DMS153 treated with DMSO at 0.1 percent for 48 hours (cell line): ENCODE measurements at regions not wholly inside any gene's neighbourhood (a gene's known extent, or its start where the extent isn't known, plus 50 kb on each side); places are given as distances from the start of the nearest gene placed in this dataset.

Source experiments
- DNase-seq: peaks from one replicate; lab custom pipeline; 2025; ENCODE audit not compliant: unreplicated experiment; lab: John Stamatoyannopoulos, UW

DNA sequence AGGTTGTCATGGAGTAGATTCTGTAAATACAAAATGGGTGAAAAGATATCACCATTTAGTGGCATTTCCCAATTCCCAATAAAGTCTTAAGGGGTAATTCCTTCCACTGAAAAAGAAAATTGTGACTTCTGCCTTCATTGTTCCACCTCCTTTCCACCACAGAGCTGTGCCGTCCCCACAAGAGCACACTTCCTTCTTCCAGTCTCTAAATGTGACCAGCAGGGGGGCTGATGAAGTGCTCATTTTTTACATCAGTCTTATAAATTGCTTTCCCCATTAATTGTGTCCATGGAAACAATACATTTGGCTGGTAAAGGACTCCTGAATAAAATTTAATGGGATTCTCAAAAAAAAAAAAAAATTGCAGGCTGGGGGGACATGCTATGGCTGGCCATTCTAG lies 260.8 kb upstream of the PSMD7 start:
- DNase-seq: no peak

- peak; percentile 57 for DNase-seq
Observed at GRCh38 chr16:74034862-74035261, 261.8 kb upstream of the PSMD7 start.

DNA sequence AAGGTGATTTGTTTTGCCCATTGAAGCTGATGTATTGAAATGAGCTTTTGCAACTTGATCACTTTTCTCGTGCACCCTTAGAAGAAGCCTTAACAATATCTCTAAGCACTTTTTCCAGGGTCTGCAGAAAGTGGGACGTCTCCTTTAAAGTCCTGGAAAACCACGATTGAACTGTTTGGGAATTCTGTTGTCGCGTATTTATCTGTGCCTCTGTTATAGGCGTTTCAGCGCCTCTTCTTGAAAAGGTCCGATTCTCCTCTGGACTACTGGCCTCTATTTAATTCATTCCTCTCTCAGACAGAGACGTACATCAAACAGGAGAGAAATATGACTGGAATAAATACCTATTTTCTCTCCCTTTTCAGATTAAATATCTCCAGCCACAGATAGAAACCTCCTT lies 262.4 kb upstream of the PSMD7 start:
- no peak for DNase-seq

DNA sequence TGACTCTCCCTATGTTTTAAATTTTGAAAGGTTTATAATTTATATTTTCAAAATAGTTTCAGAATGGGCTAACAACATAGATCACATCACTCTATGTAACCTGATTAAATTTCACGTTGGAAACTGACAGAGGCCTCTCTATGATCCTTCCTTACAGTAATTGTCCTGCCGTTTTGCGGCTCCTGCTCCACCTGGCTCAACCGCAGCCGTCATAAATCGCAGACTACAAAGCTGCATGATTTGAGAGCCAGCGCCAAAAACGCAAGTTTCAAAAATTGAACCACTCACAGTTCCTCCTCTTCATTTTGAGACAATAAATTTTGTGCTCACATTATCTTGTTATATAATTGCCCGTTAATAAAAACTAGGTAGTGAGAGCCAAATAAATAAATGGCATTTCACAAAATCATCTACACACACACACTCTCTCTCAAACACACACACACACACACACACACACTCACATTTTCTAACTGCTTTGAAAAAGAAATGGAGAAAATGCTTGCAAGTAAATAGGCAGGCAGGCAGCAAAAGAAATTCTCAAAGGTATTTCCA lies 263.1 kb upstream of the PSMD7 start:
- peak; percentile 41 for DNase-seq

DNA sequence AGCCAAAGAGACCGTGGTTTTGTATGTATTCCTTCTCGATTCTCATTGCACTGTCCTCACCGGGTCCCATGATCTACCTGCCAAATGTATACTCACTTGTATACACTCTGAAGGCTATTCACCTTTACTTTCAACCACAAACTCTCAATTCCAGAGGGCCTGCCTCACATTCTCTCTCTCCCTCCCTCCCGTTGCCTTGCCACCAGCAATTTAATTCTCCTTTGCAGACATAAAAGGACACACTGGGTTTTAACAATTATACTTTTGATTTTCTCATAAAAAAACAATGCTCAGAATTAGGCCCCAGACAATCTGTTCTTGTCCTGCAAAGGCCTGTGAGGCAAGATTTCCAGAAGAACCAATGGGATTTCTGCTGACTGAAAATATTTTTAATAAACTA lies 265.1 kb upstream of the PSMD7 start:
- no peak for DNase-seq

DNA sequence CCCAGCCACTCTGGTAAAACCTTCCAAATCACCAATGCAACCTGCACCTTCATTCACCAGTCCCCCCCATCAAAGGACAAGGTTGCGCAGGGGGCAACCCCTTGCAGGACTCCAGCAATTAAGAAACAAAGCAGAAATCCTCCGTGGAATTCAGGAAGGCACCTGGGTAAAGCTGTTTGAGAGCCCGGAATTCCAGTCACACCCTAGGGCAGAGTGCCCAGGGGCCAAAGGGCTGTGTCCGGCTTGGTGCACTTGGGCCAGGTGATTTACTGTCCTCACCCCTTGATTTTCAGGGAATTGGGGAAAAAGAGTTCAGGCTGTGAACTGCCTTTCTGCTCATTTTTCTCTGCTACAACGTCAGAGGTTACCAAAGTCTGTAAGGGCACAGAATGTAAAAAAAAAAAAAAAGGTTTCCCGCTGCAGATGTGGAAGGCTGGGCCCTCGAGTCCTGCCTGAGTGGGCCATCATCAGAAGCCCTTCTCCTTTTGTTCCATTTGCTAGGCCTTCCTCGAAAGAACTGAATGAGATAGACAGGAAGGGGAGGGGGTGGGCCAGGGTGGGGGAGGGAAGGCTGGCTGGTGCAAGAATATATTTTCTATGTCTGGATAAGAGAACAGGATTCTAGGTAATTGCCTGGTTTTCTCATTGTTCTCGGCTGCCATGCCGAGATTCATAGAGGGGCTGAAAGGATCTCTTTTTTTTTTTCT lies 266.5 kb upstream of the PSMD7 start:
- DNase-seq: no peak

- DNase-seq: no peak
Observed at GRCh38 chr16:74029115-74029792, 267.4 kb upstream of the PSMD7 start.

- DNase-seq: no peak
Observed at GRCh38 chr16:74026373-74027281, 270.0 kb upstream of the PSMD7 start.

GRCh38 chr16:74024953-74025352 lies 271.7 kb upstream of the PSMD7 start:
- no peak for DNase-seq

DNA sequence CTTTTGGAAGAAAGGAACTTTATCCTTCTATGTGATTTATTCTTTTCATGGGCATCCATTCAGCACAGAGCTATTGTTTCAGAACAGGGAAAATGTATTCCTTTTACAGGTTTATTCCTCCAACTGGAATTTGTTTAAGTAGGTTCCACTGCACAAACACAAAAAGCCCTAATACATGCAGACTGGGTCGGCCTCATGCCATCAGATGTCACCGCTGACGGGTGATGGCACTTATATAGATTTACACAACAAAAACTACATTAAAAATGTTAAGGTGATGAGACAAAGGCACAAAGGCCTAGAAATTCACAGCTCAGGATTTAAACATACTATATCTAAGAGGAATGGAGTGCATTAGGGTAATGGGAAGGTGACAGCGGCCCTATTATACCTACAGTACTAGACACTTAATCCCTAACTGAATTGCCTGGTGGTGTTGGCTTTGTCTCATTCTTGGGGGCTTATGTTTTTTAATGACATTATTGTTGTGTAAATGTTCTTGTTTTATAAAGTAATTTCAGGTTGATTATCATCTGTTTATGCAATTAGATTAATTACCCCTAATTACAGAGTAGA lies 276.4 kb upstream of the PSMD7 start:
- no peak for DNase-seq

GRCh38 chr16:74019612-74020011 lies 277.0 kb upstream of the PSMD7 start:
- DNase-seq: peak; percentile 34

DNA sequence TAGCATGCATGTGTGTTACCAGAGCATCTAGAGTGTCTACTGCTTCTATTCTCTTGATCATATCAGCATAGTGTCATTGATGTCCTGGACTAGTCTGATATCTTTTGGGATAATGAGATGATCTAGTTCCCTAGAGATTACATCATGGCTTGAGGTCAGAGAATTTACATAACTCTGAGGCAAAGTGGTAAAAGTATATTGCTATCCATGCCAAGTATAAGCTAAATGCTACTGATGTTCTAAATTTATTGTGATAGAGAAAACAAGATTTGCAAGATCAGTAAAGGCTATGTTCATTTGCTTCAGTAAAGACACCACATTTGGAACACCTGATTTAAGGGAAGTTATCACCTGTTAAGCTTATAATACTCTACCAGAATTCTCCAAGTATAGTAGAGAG lies 280.7 kb upstream of the PSMD7 start:
- no peak for DNase-seq

DNA sequence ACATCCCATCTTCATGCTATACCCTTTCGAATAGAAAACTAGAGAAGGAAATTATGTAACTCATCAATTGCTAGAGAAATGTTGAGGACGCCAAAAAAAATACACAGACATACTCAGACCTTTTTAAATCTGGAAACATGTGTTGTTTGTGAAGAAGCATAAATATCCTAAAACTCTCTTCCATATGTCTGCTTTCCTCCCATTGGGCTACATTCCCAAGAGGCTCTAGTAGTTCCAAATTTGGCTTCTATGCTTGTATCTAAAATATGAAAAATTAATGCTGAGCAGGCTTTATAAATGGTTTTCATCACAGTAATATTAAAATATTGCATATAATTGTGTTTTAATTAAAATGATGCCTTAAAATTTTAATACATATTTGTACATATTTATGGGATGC lies 297.9 kb upstream of the PSMD7 start:
- no peak for DNase-seq

DNA sequence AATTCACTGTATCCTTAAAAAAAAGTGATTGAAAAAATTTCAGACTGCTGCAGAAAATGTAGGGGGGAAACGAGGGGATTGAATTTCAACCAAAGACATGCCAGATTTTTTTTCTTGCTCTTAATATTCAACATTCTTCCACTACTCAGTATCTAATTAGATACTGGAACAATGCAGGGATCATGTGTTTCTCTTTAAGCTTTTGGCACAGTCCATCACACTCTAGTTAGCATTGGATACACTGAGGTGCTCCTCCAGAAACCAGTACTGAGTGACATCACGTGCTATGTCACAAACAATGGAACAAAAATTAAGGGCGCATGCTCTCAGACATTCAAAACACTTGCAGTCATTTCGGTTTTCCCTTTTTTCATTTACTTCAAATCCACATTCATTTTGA lies 298.6 kb upstream of the PSMD7 start:
- DNase-seq: no peak

GRCh38 chr16:73997340-73997711 lies 299.3 kb upstream of the PSMD7 start:
- no peak for DNase-seq

DNA sequence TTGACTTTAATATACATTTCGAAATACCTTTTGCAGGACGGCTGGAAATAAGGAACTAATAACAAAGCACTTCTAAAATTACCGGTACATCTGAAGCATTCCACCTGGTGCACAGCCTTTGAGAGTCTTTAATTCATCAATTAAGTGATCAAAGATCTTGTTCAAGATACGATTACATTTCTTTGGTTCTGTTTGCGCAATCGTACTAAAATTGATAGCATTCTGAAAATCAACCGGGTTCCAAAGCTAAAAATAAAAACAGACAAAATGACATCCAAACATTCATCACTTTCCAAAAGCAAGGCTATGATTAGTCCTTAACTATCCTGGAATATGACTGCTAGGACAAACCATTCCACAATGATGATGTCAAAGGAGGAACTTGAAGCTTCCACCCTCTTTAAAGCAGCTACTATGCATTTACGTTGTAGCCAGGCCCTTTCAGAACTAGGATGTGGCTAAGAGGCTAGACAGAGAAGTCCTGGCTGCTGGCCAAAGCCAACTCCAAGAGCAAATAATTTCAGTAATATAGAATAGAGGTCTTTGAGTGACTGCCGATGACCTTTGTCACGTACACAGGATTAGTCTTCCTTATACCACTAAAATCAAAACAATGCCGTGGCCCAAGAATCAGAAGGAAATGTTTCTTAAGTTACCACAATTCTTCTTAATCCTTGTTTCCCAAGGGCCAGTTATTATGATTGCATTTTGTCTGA lies 299.8 kb upstream of the PSMD7 start:
- peak; percentile 86 for DNase-seq

DNA sequence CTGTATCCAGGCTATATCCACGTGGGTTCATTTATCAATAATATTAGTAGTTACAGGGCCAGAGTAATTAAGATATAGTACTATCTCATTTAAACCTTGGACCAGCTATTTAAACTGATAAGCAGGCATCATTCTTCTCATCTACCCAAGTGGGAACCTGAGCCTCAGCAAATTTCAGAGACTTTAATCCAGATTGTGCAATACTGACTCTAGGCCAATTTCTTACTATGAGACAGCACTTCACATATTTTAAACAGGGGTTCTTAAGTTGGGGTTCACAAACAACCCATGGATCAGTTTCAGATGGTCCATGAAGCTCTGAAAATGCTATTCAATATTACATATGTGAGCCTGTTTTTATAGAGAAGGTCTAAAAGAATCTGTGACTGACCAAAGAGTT lies 302.7 kb upstream of the PSMD7 start:
- no peak for DNase-seq

- no peak for DNase-seq
Observed at GRCh38 chr16:73978407-73978784, 318.2 kb upstream of the PSMD7 start.

DNA sequence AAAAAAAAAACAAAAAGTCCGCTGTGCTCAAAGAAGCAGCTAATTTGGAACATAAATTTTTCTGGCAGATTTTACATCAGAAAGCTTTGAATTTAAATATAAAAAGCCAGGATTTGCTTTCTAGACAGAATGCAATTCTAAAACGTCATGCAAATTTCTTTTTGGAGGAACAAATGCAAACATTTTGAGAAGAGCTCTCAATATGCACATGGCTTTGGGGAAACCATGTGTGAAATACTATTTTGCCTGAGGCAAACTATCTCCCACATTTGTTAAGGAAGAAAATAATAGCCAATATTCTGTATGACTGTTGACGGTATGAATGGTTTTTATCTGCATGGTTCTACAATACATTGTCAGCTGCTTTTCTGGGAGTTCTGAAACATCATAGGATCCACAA lies 320.0 kb upstream of the PSMD7 start:
- DNase-seq: no peak

DNA sequence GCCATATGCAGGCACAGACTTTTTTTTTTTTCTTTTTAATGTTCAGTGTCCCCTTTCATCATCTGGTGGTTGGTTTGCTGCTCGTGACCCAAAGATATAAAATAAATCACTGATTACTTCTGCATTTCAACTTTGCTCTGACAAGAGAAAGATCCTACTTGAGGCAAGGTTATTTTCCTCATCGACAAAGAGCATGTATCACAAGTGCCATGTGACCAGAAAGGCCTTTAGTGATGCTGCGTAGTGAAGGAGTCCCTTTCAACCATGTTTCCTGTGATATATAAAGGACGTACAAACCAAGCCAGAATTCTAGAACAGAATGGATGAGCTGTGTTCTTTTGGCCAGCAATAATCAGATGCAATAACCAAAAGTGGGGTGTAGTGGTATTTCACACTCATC lies 323.4 kb upstream of the PSMD7 start:
- no peak for DNase-seq

DNA sequence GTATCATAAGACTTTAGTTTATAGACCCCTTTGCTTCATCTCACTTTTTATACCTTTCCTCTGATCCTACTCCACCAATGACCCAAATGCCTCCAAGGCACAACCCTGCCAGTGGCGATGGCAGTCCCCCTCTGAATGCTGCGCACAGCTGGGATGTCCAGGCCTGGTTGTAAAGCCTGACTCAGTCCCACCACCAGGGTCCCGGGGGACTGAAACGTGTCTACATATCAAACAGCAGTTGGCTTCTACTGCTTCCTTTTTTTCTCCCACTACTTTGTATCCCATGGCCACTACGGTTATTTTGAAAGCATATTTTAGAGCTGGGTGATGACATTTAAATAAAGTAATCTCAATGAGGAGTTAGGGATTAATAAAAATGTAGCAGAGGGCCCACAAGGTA lies 329.8 kb upstream of the PSMD7 start:
- no peak for DNase-seq
